ENCODE measurements at regions not wholly inside any gene's neighbourhood (a gene's known extent, or its start where the extent isn't known, plus 50 kb on each side); places are given as distances from the start of the nearest gene placed in this dataset.
"Not testable (repeated sequence)": the region's sequence is repeated elsewhere in the genome, so short reads cannot be mapped to it uniquely, and the experiment has no call there.

DNA sequence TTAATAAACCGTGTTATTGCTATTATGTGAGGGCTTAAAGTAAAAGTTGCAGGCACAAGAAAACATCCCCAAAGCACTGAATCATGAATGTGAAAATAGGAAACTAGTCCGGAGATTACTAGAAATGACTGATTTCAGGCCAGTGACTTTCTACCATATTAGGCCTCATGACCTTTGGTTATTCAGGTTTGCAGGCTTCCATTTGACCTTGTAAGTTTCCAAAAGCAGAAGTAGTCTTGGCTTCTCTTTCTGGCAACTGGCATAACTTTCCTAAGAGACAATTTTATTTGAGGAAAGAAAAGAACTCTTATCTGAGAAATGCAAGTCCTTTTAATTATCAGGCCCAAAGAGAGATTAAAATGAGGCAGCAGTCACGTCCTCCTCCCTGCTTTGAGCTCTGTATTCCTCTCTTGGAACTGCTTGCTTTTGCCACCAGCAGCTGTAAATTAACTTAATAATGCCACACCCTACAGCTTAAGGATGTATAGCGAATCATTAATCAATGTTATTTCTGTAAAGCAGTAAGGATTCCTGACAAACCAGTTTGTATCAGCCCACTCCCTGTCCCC is 225.0 kb upstream of the FAM240B start:
- not testable (repeated sequence) for DNase-seq (ENCODE audit: low spot score)

DNA sequence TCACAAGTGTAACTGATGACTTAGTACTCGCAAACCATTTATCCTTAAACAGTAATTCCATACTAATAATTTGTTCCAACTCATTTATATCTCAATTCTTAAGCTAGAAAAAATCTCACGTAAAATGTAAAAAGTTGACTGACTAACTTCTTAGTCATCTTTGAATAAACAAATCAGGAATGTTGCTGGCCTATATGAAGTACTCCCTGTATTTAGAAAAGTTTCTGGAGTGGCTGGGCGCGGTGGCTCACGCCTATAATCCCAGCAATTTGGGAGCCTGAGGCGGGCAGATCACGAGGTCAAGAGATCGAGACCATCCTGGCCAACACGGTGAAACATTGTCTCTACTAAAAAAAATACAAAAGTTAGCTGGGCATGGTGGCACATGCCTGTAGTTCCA is 220.6 kb upstream of the FAM240B start:
- not testable (repeated sequence) for DNase-seq (ENCODE audit: low spot score)

DNA sequence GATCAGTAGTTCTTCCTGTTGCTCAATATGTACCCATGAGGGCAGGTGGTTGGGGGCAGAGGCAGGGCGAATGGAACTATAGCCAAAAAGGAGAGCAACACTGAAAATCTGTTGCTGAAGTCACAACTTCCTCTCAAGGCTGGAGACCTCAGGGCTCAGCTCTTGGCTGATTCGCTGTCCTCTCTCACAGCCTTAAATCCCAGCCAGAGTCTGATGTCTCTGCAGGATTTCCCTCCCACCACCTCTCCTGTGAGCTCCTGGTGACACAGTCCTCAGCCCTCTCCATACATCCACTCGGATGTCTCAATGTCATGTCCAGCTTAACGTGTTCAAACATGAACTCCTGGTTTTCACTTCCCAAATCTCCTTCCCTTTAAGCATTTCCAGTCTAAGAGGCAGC is 218.7 kb upstream of the FAM240B start:
- not testable (repeated sequence) for DNase-seq (ENCODE audit: low spot score)

DNA sequence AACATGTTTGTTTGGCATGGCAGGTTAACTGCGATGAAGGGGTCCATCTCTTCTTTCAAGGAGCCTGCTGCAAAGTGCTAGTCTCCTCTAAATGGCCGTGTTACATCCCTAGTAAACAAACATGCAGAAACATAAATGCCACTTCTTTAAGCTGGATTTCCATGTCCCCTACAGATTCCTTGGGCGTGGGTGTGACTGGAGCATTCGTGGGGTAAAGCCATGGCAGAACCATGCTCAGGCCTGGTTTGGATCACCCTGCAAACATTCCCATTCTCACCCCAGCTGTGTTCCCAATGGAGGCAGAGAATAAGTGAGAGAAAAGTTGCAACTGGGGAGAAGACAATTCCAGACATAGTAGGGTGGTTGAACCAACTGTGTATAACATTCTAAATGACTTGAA is 208.0 kb upstream of the FAM240B start:
- not testable (repeated sequence) for DNase-seq (ENCODE audit: low spot score)

DNA sequence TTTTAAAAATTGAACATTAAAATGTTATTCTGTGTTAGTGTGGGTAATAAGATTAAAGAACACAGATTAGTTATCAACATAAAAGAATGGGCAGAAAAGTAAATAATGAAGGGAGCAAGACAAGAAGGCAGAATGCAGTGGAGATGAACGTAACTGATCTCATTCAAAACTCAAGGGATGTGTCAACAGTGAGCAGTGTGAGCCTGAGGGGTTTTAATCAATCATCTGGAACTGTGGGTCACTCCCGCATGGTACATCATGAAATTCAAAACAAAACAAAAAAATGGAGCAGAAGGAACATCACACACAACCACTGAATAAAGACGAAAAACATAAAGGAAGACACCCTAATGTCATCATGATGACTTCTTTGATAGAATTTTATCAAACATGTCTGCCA is 206.6 kb upstream of the FAM240B start:
- not testable (repeated sequence) for DNase-seq (ENCODE audit: low spot score)

GRCh38 chr9:38921253-38921652 is 201.3 kb upstream of the FAM240B start:
- not testable (repeated sequence) for DNase-seq (ENCODE audit: low spot score)

DNA sequence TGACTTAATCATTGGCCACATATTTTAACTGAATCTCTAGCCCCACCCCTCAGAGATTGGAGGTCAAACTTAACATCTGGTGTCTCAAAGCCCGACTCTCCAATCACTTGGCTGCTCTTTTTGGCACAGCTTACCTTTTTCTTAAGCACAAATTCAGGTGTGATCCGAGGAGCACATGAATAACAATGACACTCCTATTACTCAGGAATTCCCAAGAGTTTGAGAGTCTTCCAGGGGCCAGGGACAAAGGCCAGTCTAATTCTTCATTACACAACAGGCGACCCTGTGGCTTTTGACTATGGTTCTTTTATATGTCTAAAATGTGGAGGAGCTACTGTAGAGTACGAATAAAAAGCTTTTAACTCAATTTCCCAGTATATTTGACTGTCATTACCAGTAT is 190.7 kb upstream of the FAM240B start:
- not testable (repeated sequence) for DNase-seq (ENCODE audit: low spot score)

DNA sequence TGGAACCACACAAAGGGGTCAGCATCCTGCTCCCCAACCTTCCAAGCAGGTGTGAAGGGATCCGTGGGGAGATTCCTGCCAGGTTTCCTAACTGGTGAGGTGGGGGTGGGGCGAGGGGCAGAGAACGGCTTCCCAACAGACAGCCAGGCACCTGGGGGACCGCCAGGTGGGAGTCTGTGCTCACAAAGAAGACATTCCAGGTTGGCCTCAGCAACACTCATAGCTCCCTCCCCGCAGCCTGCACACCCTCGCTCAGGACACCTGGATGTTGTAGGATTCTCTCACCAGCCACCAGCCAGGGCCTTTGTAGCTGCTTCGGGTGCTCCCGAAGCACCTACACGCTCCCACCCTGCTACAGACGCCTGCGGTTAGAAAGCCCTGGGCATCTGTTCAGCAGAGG is 184.8 kb upstream of the FAM240B start:
- not testable (repeated sequence) for DNase-seq (ENCODE audit: low spot score)

- DNase-seq (ENCODE audit: low spot score) = not testable (repeated sequence)
These were observed 181.7 kb upstream of the FAM240B start for GRCh38 chr9:38901534-38902177.

DNA sequence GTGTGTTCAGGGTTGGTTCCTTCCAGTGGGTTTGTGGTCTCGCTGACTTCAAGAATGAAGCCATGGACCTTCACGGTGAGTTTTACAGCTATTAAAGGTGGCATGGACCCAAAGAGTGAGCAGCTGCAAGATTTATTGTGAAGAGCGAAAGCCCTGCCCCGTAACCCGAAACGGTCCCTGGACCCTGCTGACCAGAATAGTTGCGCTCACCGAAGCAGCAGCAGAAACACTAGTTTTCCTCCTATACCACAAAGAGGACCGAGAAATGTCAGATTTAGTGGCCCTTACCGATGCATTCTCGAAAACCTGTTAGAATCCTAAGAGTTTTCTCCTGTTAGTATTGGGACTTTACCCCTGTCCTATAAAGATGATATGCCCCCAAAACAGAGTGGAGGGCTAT is 176.5 kb upstream of the FAM240B start:
- DNase-seq (ENCODE audit: low spot score) = not testable (repeated sequence)

DNA sequence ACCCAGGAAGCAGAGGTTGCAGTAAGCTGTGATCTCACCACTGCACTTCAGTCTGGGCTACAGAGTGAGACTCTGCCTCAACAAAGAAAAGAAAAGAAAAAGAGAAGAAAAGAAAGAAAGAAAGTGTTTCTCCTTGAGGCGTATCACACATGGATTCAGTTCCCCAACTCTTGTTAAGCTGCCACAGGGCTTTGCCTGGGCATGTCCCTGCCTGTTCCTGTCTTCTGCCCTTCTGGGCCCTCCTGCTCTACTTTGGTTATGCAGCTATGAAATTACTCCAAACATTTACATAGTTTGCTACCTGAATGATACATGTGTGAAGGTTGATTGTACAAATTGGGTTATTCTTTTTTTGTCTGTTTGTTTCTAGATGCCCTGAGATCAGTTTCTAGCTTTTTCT is 175.3 kb upstream of the FAM240B start:
- not testable (repeated sequence) for DNase-seq (ENCODE audit: low spot score)

- not testable (repeated sequence) for DNase-seq (ENCODE audit: low spot score)
These were observed 172.8 kb upstream of the FAM240B start for GRCh38 chr9:38892539-38893232.

DNA sequence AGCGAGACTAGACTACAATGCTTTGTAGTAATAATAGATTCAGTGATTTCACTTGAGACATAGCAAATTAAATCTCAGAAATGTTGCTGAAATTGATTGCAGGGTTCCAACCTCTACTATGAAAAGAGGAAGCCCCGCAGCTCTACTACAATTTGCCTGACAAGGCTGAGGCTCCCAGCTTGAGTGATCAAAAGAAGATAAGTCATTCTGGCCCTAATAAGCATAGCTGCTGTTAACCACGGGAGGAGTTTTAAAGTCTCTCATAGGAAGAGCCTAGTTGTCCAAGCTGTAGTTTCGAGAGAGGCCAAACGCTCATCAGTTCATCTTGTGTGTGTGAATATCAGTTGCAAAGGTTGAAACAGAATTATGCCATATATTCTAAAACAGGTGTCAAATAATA is 166.1 kb upstream of the FAM240B start:
- not testable (repeated sequence) for DNase-seq (ENCODE audit: low spot score)

GRCh38 chr9:38875616-38876015 is 155.7 kb upstream of the FAM240B start:
- DNase-seq (ENCODE audit: low spot score) = peak; percentile 18

DNA sequence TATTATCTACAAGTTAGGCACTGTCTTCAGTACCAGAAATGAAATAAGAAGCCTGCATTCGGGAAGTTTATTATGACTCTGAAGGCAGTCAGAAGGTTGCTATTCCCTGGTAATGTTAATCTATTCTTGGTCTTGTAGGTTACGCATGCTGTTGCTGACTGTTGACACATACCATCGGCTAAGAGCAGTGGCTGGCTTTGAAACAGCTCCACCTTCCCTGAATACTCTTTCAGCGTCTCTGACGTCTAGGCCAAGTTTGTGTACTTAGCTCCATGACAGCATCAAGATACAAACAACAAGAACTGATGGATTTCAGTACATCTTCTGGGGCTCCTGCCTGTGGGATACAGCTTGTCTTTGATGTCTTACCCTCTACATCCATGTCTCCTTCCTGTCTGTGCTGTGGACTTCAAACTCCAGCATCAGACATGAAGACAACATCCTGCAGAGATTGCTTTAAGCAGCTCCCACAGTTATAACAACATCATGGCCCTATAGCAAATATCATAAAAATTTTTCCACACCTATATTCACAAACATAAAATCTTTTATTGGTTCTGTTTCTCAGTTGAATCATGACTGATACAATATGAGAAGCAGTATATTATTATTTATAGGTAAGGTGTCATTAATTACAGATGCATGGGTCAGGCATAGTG is 151.5 kb upstream of the FAM240B start:
- DNase-seq (ENCODE audit: low spot score) = not testable (repeated sequence)

DNA sequence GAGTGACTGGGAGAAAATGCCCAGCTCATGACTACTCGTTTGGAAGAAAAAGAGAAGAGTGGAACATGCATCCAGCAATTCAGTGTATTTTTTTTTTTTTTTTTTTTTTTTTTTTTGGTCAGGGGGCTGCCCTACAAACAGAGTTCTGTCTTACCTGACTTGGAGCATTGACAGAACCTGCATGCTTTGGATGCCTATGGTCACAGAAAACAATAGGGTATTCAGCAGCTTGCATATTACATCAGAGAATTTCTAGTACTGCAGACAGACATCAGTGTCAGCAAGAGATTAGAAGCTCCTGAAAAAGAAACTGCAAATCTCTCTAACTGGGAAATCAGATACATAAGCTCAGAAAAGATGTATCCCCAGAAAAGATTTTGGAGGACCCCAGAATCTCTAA is 139.9 kb upstream of the FAM240B start:
- not testable (repeated sequence) for DNase-seq (ENCODE audit: low spot score)

DNA sequence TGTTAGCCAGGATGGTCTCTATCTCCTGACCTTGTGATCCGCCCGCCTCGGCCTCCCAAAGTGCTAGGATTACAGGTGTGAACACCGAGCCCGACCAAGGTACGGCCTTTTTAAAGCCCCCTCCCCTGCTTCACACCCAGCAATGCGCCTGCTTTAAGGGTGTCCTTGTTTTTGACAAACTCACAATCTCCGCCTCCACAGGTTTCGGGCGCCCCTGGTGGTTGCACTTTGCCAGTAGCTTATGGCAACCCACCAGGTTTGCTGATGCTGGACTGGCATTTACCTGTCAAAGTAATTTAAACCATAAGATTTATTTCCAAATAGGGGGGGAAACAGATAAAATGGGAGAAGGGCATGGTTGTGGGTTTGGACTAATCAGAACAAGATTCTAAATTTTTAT is 129.0 kb upstream of the FAM240B start:
- DNase-seq (ENCODE audit: low spot score) = not testable (repeated sequence)

DNA sequence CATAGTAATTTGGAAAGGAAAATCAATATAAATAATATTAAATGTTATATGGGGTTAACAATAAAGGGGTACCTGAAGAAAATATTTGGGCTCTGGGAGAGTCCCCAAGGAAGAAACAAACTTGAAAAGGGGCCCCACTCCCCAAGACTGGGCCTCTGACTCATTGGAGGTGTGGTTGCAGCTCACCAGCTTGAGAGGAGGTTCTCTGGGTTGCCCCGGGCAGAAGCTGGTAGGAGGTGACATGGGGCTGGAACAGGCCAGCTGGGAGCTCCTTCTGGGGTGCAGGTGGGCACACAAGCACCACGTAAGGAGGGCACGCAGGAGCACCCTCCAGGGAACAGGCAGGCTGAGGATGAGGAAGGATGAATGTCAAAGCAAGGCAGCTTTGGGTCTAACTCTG is 120.3 kb upstream of the FAM240B start:
- not testable (repeated sequence) for DNase-seq (ENCODE audit: low spot score)

GRCh38 chr9:38833706-38834105 is 113.8 kb upstream of the FAM240B start:
- not testable (repeated sequence) for DNase-seq (ENCODE audit: low spot score)

DNA sequence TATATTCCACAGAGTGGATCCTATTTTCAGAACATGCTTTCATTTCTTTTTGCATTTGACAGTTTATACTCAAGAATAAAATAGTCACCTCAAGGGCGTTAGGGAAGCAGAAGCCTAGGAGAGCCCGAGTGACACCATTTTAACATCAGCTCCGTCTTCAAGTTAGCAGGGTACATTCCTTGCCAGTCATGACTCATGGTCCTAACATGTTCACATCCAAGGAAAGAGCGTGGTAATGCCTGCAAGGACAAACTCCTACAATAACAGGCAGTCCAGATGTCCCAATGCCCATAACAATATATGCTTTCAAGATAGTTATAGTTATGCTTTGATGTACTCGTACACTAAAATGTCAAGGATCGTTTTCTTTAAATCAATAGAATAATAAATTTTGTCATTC is 93.9 kb upstream of the FAM240B start:
- DNase-seq (ENCODE audit: low spot score) = not testable (repeated sequence)

DNA sequence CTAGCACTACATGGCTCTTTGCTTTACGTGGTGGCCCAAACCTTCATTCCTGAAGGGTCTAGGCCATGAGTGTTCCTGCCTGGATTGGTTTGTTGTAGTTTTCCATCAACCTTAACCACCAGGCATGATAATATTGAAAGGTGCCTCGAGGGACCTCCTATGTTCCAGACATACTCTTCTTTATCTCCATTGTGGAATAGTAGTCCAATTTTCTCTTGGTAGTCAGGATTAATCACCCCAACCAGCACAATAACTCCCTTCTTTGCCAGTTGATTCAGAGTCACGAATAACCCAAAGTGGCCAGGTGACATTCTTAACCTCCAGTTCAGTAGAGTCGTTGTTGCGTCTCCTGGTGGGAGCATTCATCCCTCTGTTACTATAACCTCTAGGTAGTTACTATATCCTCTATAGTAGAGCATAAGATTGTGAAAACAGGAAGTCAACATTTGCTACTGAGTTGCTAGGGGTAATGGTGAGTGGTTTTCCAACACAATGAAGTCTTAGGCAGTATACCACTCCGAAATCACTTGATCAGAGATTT is 88.1 kb upstream of the FAM240B start:
- DNase-seq (ENCODE audit: low spot score) = not testable (repeated sequence)

GRCh38 chr9:38771593-38771992 is 51.7 kb upstream of the FAM240B start:
- DNase-seq (ENCODE audit: low spot score) = no peak

Data from SK-N-DZ (cell line).